CD4-positive, alpha-beta T cell treated with Interferon alpha-2 for 1 hour (primary cell): ENCODE measurements at regions not wholly inside any gene's neighbourhood (a gene's known extent, or its start where the extent isn't known, plus 50 kb on each side); places are given as distances from the start of the nearest gene placed in this dataset.
"Not testable (repeated sequence)": the region's sequence is repeated elsewhere in the genome, so short reads cannot be mapped to it uniquely, and the experiment has no call there.

ENCODE experiments used
- DNase-seq, 2 donors: peaks; one replicate each; pipeline ENCODE4 v3.0.0-alpha.2; 2020 to 2022

- not testable (repeated sequence) for DNase-seq
Observed at GRCh38 chrY:7588176-7588575, 676.6 kb upstream of the AMELY start.

GRCh38 chrY:7562541-7562940 is 651.0 kb upstream of the AMELY start:
- no peak for DNase-seq

- no peak for DNase-seq
Observed at GRCh38 chrY:7557675-7558074, 646.1 kb upstream of the AMELY start.

DNA sequence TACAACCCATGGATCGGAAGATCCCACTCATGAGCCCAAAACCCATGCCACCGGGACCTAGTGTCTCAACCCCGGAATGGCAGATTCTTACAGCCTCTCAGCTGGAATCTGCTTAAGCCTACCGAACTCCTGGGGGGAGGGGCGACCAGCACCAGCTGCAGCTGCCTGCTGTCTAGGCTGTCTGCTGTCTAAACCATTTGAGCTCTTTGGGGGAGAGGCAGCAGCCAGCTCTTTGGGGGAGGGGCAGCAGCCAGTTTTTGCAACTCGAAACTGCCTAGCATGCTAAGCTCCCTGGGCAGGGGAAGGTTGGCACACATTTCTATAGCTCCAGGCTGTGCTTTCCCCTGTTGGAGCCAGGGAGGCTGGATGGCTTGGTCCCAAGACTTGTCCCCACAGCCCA is 643.5 kb upstream of the AMELY start:
- DNase-seq = no peak

DNA sequence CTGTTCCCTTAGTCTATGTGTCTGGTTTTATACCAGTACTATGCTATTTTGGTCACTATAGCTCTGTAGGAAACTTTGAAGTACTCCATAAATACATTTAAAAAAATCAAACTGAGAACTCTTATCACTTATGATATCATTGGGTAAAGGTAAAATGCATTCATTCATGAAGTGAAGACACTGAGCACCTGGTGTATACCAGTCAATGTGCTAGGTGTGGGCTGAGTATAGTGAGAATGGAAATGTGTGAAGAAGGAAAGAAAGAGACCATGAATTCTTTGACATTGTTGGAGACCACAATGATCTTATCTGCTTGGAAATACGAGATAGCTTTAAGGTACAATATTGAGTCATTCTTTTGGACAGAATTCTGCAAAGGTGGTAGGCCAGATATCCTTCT is 633.5 kb upstream of the AMELY start:
- no peak for DNase-seq

DNA sequence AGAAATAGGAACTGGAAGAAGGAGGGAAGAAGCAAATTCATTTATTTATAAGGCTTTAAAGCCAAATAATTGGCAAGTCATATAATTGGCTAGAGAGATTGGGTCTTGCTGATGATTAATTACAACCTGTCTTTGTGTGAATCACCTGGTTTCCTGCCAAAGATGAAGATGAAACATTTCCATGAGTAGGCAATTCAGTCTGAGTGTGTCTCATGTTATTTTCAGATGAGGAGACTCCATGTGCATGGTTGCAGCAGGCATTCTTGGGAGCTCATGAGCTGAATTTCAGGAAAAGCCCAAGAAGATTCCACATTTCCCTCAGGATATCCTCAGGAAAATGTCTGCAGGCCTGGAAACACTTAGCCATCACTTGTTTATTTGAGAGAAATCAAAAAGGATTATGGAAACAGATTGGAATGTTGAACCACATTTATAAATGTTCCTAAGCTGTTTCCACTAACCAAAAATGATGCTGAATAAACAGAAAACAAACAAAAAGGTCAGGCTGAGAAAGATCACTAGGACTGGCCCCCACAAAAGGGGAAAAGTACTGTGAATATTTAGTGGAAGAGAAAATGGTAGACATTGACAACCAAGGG is 632.7 kb upstream of the AMELY start:
- DNase-seq = no peak

- no peak for DNase-seq
Observed at GRCh38 chrY:7543506-7543905, 632.0 kb upstream of the AMELY start.

- DNase-seq = no peak
Observed at GRCh38 chrY:7542256-7542858, 630.8 kb upstream of the AMELY start.

DNA sequence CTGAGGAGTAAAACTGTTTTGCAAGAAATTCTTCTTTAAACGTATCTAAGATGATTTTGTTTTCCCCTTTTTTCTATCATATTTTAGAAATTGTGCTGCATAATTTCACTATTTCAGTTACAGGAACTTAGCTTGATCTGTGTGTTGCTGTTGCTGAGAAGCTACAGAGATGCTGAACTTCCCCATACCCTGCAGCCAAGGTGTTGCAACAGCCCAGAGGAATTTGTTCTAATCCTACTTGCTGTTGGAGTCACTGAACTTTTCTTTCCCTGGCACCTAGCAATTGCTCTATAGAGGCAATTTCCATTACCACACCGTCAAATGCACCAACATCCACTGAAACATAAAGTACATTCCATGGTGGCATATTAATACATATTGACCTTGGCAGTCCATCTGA is 617.8 kb upstream of the AMELY start:
- no peak for DNase-seq

- not testable (repeated sequence) for DNase-seq
Observed at GRCh38 chrY:7527568-7527967, 616.0 kb upstream of the AMELY start.

- no peak for DNase-seq
Observed at GRCh38 chrY:7518387-7518786, 606.8 kb upstream of the AMELY start.

GRCh38 chrY:7516268-7516667 is 604.7 kb upstream of the AMELY start:
- no peak for DNase-seq

GRCh38 chrY:7515812-7516211 is 604.3 kb upstream of the AMELY start:
- DNase-seq = no peak

GRCh38 chrY:7502896-7503295 is 591.3 kb upstream of the AMELY start:
- no peak for DNase-seq

DNA sequence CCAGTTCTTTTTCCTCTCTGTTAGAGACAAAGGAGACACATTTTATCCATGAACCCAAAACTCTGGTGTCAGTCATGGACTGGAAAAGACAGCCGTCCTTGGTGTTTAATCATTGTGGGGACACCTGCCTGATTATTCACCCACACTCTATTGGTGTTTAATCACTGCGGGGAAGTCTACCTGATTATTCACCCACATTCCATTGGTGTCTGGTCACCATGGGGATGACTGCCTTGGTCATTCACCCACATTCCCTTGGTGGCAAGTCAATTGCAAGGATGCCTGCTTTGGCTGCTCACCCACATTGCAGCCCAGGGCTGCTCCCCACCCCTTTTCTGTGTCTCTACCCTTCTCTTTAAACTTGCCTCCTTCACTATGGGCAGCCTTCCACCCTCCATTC is 589.7 kb upstream of the AMELY start:
- no peak for DNase-seq

DNA sequence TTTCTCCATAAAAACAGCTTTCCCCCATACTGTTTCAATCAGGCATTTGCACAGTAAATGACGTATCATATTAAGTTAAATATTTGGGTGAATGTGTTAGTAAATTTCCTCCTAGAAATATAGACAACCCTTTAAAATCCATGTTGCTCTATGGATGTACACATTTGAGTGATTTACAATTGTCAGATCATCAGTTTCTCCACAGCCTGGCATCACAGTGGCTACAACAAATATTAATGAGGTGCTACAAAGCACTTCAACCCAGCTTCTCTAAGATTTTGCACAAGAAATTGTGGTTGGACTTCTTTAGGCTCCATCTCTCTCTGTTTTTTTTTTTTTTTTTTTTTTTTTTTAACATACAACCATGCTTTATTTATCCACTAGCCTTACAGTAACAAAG is 584.4 kb upstream of the AMELY start:
- no peak for DNase-seq

DNA sequence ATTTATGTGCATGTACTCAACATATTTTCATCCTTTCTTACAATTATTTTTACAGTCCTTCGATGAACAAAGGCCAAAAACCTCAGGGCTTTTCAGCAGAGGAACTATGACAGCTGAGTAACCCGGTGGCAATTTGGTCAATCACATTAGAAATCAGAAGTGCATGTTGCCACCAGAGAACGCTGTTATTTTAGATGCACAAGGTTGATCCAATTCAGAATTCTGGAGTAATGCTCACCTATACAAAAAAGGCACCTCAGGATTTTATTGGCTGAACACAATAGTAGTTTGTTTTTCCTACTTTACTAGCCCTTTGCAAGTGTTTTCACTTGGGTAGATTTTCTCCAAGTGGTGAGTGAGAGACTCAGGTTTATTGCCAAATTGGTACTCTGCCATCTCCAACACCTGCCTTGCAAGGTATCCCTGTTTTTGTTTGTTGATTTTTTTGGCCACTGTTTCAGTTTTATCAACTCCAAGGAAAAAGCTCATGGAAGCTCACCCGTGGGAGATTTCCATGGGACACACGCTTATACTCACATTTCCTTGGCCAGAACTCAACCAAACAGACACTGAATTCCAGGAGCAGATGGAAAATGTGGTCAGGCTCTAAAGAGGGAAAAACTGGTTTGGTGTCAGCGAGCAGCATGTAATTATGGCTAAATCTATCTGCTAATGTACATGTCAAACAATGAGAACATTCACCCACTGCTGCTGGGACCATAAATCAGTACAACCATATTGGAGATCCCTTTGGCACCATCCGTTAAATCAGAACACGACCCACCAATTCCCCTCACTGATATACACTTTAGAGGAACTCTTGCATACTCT is 573.1 kb upstream of the AMELY start:
- not testable (repeated sequence) for DNase-seq

GRCh38 chrY:7471976-7472375 is 560.4 kb upstream of the AMELY start:
- no peak for DNase-seq

GRCh38 chrY:7470037-7470436 is 558.5 kb upstream of the AMELY start:
- DNase-seq = no peak

DNA sequence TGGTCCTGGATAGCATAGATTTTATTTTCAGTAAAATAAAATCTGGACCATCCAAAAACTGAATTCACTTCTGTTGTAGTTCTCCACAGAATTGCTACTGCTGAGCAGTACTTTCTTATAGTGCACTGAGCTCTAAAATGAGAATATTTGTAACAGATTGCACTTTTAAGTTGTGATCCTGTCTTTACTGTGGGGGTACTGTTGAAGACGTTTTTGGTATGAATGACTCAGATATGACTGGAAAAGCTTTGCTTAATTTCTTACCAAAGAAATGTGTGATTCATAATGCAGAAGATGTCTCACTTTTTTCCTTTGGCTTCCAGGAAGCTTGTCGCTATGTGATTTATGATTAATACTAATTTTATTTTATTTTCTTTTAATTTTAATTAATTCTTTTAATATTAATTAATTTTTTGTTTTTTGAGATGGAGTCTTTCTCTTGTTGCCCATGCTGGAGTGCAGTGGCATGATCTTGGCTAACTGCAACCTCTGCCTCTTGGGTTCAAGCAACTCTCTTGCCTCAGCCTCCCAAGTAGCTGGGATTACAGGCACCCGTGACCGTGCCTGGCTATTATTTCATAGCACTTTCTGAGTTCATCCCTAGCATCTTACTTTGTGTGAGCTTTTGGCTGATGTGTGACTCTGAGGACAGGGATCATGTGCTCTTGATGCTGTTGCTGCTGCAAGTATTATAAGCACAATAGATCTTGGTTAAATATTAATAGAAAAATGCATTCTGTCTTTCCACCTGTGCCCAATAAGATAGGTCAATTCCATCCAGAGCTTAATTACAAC is 557.6 kb upstream of the AMELY start:
- DNase-seq = no peak

- no peak for DNase-seq
Observed at GRCh38 chrY:7467796-7468520, 556.4 kb upstream of the AMELY start.

GRCh38 chrY:7465185-7465621 is 553.7 kb upstream of the AMELY start:
- no peak for DNase-seq

DNA sequence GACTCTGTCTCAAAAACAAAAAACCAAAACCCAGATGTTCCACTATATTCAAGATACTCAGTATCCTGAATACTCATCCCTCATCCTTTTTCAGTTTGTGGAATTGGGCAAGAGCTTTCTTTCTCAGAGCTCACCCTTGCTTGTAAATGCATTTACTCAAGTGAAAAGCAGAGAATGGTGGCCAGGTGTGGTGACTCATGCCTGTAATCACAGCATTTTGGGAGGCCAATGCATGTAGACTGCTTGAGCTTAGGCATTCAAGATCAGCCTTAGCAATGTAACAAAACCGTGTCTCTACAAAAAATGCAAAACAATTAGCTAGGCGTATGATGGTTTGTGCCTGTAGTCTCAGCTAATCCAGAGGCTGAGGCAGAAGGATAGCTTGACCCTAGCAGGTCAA is 553.2 kb upstream of the AMELY start:
- no peak for DNase-seq
